ENCODE measurements at regions not wholly inside any gene's neighbourhood (a gene's known extent, or its start where the extent isn't known, plus 50 kb on each side); places are given as distances from the start of the nearest gene placed in this dataset.

- no peak overlapping the region for H3K4me3 ChIP-seq
- intact Hi-C loops (cut with DNase I): no loop called here
- no peak overlapping the region for H3K27ac ChIP-seq
- DNase-seq (ENCODE audit: low spot score in 2 of 2): no peak
- H3K36me3 ChIP-seq: no peaks in the 10 kb centered on the region
- no peaks in the 10 kb centered on the region for H3K27me3 ChIP-seq
- no peak for TF ChIP-seq CTCF (IDR thresholded peaks at IDR 0.05)
- no peaks in the 10 kb centered on the region for H3K4me1 ChIP-seq
- no peaks in the 10 kb centered on the region for H3K9me3 ChIP-seq
Observed at GRCh38 chr3:144455841-144456440, 484.3 kb downstream of the DIPK2A start.

GRCh38 chr3:144457758-144458157 is 486.1 kb downstream of the DIPK2A start:
- no peaks in the 10 kb centered on the region for H3K9me3 ChIP-seq
- H3K36me3 ChIP-seq: no peaks in the 10 kb centered on the region
- no peaks in the 10 kb centered on the region for H3K4me1 ChIP-seq
- intact Hi-C loops (cut with DNase I): no loop called here
- TF ChIP-seq CTCF (IDR thresholded peaks at IDR 0.05): no peak
- no peak overlapping the region for H3K27ac ChIP-seq
- no peaks in the 10 kb centered on the region for H3K27me3 ChIP-seq
- DNase-seq (ENCODE audit: low spot score in 2 of 2): no peak
- no peak overlapping the region for H3K4me3 ChIP-seq

- H3K27me3 ChIP-seq: no peaks in the 10 kb centered on the region
- DNase-seq (ENCODE audit: low spot score in 2 of 2): no peak
- H3K36me3 ChIP-seq: no peaks in the 10 kb centered on the region
- H3K4me1 ChIP-seq: no peaks in the 10 kb centered on the region
- H3K4me3 ChIP-seq: no peak overlapping the region
- intact Hi-C loops (cut with DNase I): no loop called here
- H3K27ac ChIP-seq: no peak overlapping the region
- H3K9me3 ChIP-seq: no peaks in the 10 kb centered on the region
- no peak for TF ChIP-seq CTCF (IDR thresholded peaks at IDR 0.05)
Observed at GRCh38 chr3:144458283-144458682, 486.7 kb downstream of the DIPK2A start.

GRCh38 chr3:144462337-144462736 is 490.7 kb downstream of the DIPK2A start:
- TF ChIP-seq CTCF (IDR thresholded peaks at IDR 0.05): no peak
- Histone ChIP-seq H3K27ac (no peak overlapping the region), H3K9me3 (no peaks in the 10 kb centered on the region), H3K4me1 (no peaks in the 10 kb centered on the region), H3K36me3 (no peaks in the 10 kb centered on the region), H3K27me3 (no peaks in the 10 kb centered on the region), H3K4me3 (no peak overlapping the region)
- intact Hi-C loops (cut with DNase I): no loop called here
- no peak for DNase-seq (ENCODE audit: low spot score in 2 of 2)

GRCh38 chr3:144463911-144464310 is 492.3 kb downstream of the DIPK2A start:
- intact Hi-C loops (cut with DNase I): no loop called here
- no peaks in the 10 kb centered on the region for H3K36me3 ChIP-seq
- TF ChIP-seq CTCF (IDR thresholded peaks at IDR 0.05): no peak
- no peaks in the 10 kb centered on the region for H3K4me1 ChIP-seq
- no peak overlapping the region for H3K27ac ChIP-seq
- no peaks in the 10 kb centered on the region for H3K27me3 ChIP-seq
- no peak for DNase-seq (ENCODE audit: low spot score in 2 of 2)
- no peak overlapping the region for H3K4me3 ChIP-seq
- H3K9me3 ChIP-seq: no peaks in the 10 kb centered on the region

GRCh38 chr3:144466114-144466513 is 494.5 kb downstream of the DIPK2A start:
- H3K9me3 ChIP-seq: no peaks in the 10 kb centered on the region
- H3K36me3 ChIP-seq: no peaks in the 10 kb centered on the region
- H3K4me1 ChIP-seq: no peaks in the 10 kb centered on the region
- no peak overlapping the region for H3K27ac ChIP-seq
- intact Hi-C loops (cut with DNase I): no loop called here
- no peak overlapping the region for H3K4me3 ChIP-seq
- no peaks in the 10 kb centered on the region for H3K27me3 ChIP-seq
- DNase-seq (ENCODE audit: low spot score in 2 of 2): no peak
- TF ChIP-seq CTCF (IDR thresholded peaks at IDR 0.05): no peak
